Activated CD8-positive, alpha-beta T cell treated with anti-CD3 and anti-CD28 coated beads, Interleukin-2, amount 10 ng/mL, durations not matched to agents 7 days and 5 days (primary cell): ENCODE measurements at regions not wholly inside any gene's neighbourhood (a gene's known extent, or its start where the extent isn't known, plus 50 kb on each side); places are given as distances from the start of the nearest gene placed in this dataset.

ENCODE experiments used
- ATAC-seq: fragments of 150-1000 bp; cut with Tn5 transposase; one replicate; pipeline ENCODE4 v1.10.0; 2021; ENCODE audit warnings: moderate library complexity
- CTCF ChIA-PET: fragments of 350-600 bp; sonication (Branson Sonifier 250); formaldehyde crosslinking; loops from one replicate; lab custom pipeline; 2021; ENCODE audit warnings: antibody characterized with exemption; lab: Charles Lee
- POLR2A ChIA-PET: fragments of 350-600 bp; sonication (Branson Sonifier 250); formaldehyde crosslinking; loops from one replicate; lab custom pipeline; 2021; ENCODE audit warnings: antibody characterized with exemption; lab: Charles Lee
- DNase-seq: peaks from one replicate; pipeline ENCODE4 v3.0.0-alpha.2; 2020
- H3K27ac Mint-ChIP-seq: one replicate; pipeline ENCODE4 v1.8.0; 2021; ENCODE audit warnings: mild to moderate bottlenecking, mixed read lengths
- H3K27me3 Mint-ChIP-seq: one replicate; pipeline ENCODE4 v1.8.0; 2021; ENCODE audit warnings: low read depth, mixed read lengths
- H3K36me3 Mint-ChIP-seq: one replicate; pipeline ENCODE4 v1.8.0; 2021; ENCODE audit warnings: low read depth, mixed read lengths
- H3K4me1 Mint-ChIP-seq: one replicate; pipeline ENCODE4 v1.8.0; 2021; ENCODE audit warnings: low read depth, mixed read lengths
- H3K4me3 Mint-ChIP-seq: one replicate; pipeline ENCODE4 v1.8.0; 2021; ENCODE audit warnings: mild to moderate bottlenecking, mixed read lengths
- H3K9me3 Mint-ChIP-seq: one replicate; pipeline ENCODE4 v1.8.0; 2022; ENCODE audit warnings: mixed read lengths; ENCODE audit not compliant: insufficient read depth

- Mint-ChIP-seq H3K9me3 (peaks cover 9% of the 10 kb centered on the region), H3K4me3 (no peak overlapping the region), H3K36me3 (peaks cover 12% of the 10 kb centered on the region), H3K4me1 (peaks cover 3% of the 10 kb centered on the region), H3K27me3 (peaks cover 3% of the 10 kb centered on the region), H3K27ac (no peak overlapping the region)
- ATAC-seq: no peak
- ChIA-PET CTCF (interaction anchor here (1.0 to 1.7 kb wide), 3 partner anchors 9 to 434 kb away, joined by 3 to 5 read pairs (median 4); no protein-coding TSS in a partner anchor), POLR2A (no interaction called here)
- DNase-seq: no peak
Observed at GRCh38 chr1:198809247-198809646, 170.4 kb downstream of the PTPRC start.

GRCh38 chr1:198811449-198811848, 172.6 kb downstream of the PTPRC start:
- peaks cover 9% of the 10 kb centered on the region for H3K36me3 Mint-ChIP-seq
- DNase-seq (no peak), ATAC-seq (no peak)
- peaks cover 3% of the 10 kb centered on the region for H3K27me3 Mint-ChIP-seq
- ChIA-PET POLR2A (no interaction called here), CTCF (no interaction called here)
- no peak overlapping the region for H3K4me3 Mint-ChIP-seq
- H3K9me3 Mint-ChIP-seq: peaks cover 21% of the 10 kb centered on the region
- no peaks in the 10 kb centered on the region for H3K4me1 Mint-ChIP-seq
- no peak overlapping the region for H3K27ac Mint-ChIP-seq

- POLR2A ChIA-PET: no interaction called here
- Mint-ChIP-seq H3K4me3 (no peak overlapping the region), H3K27ac (no peak overlapping the region), H3K27me3 (no peaks in the 10 kb centered on the region), H3K9me3 (no peaks in the 10 kb centered on the region), H3K36me3 (peaks cover 2% of the 10 kb centered on the region), H3K4me1 (no peaks in the 10 kb centered on the region)
- CTCF ChIA-PET: interaction anchor here (1.2 to 1.4 kb wide), 2 partner anchors 290 to 420 kb away, joined by 4 to 5 read pairs; no protein-coding TSS in a partner anchor
- ATAC-seq: no peak
- no peak for DNase-seq
Observed at GRCh38 chr1:198823626-198824025, 184.8 kb downstream of the PTPRC start.

- peaks cover 3% of the 10 kb centered on the region for H3K4me1 Mint-ChIP-seq
- no peaks in the 10 kb centered on the region for H3K36me3 Mint-ChIP-seq
- no peaks in the 10 kb centered on the region for H3K27me3 Mint-ChIP-seq
- ChIA-PET CTCF (interaction anchor here (0.9 to 1.1 kb wide), 2 partner anchors 43 to 288 kb away, joined by 3 read pairs; no protein-coding TSS in a partner anchor), POLR2A (no interaction called here)
- H3K27ac Mint-ChIP-seq: no peak overlapping the region
- ATAC-seq: no peak
- no peak overlapping the region for H3K4me3 Mint-ChIP-seq
- DNase-seq: no peak
- H3K9me3 Mint-ChIP-seq: no peaks in the 10 kb centered on the region
Observed at GRCh38 chr1:198825254-198825653, 186.4 kb downstream of the PTPRC start.

GRCh38 chr1:198829356-198829755, 190.5 kb downstream of the PTPRC start:
- H3K27me3 Mint-ChIP-seq: no peaks in the 10 kb centered on the region
- ATAC-seq: no peak
- no peak overlapping the region for H3K4me3 Mint-ChIP-seq
- H3K9me3 Mint-ChIP-seq: no peaks in the 10 kb centered on the region
- H3K4me1 Mint-ChIP-seq: peaks cover 15% of the 10 kb centered on the region
- no peak for DNase-seq
- no peak overlapping the region for H3K27ac Mint-ChIP-seq
- peaks cover 4% of the 10 kb centered on the region for H3K36me3 Mint-ChIP-seq
- ChIA-PET CTCF (no interaction called here), POLR2A (no interaction called here)

- ATAC-seq: no peak
- POLR2A ChIA-PET: no interaction called here
- no peak overlapping the region for H3K4me3 Mint-ChIP-seq
Observed at GRCh38 chr1:198829944-198830343, 191.1 kb downstream of the PTPRC start.

GRCh38 chr1:198830412-198830811, 191.6 kb downstream of the PTPRC start:
- CTCF ChIA-PET: no interaction called here
- ATAC-seq: no peak
- DNase-seq: no peak
- no peak overlapping the region for H3K27ac Mint-ChIP-seq
- peaks cover 15% of the 10 kb centered on the region for H3K4me1 Mint-ChIP-seq
- no peaks in the 10 kb centered on the region for H3K9me3 Mint-ChIP-seq
- no peak overlapping the region for H3K4me3 Mint-ChIP-seq
- POLR2A ChIA-PET: no interaction called here
- H3K27me3 Mint-ChIP-seq: no peaks in the 10 kb centered on the region
- H3K36me3 Mint-ChIP-seq: peaks cover 10% of the 10 kb centered on the region

More at GRCh38 chr1:198829944-198830343, 191.1 kb downstream of the PTPRC start:
- no peak for DNase-seq
- CTCF ChIA-PET: no interaction called here
- Mint-ChIP-seq H3K27ac (no peak overlapping the region), H3K36me3 (peaks cover 9% of the 10 kb centered on the region), H3K4me1 (peaks cover 15% of the 10 kb centered on the region), H3K9me3 (no peaks in the 10 kb centered on the region), H3K27me3 (no peaks in the 10 kb centered on the region)

- peaks cover 15% of the 10 kb centered on the region for H3K4me1 Mint-ChIP-seq
- CTCF ChIA-PET: interaction anchor here (0.8 kb wide), 1 partner anchor 718 kb away, joined by 3 read pairs; no protein-coding TSS in a partner anchor
Observed at GRCh38 chr1:198833706-198834503, 195.1 kb downstream of the PTPRC start.

GRCh38 chr1:198837278-198838021, 198.6 kb downstream of the PTPRC start:
- ChIA-PET CTCF (no interaction called here), POLR2A (no interaction called here)
- DNase-seq: no peak
- no peaks in the 10 kb centered on the region for H3K27me3 Mint-ChIP-seq
- ATAC-seq: no peak
- H3K9me3 Mint-ChIP-seq: no peaks in the 10 kb centered on the region
- H3K27ac Mint-ChIP-seq: no peak overlapping the region
- peaks cover 26% of the 10 kb centered on the region for H3K36me3 Mint-ChIP-seq
- no peak overlapping the region for H3K4me3 Mint-ChIP-seq
- no peaks in the 10 kb centered on the region for H3K4me1 Mint-ChIP-seq

More at GRCh38 chr1:198833706-198834503, 195.1 kb downstream of the PTPRC start:
- peaks cover 19% of the 10 kb centered on the region for H3K36me3 Mint-ChIP-seq
- no peaks in the 10 kb centered on the region for H3K27me3 Mint-ChIP-seq
- DNase-seq (no peak), ATAC-seq (no peak)
- POLR2A ChIA-PET: interaction anchor here (0.6 kb wide), 1 partner anchor 71 kb away, joined by 3 read pairs; no protein-coding TSS in a partner anchor
- H3K9me3 Mint-ChIP-seq: no peaks in the 10 kb centered on the region
- no peak overlapping the region for H3K27ac Mint-ChIP-seq
- H3K4me3 Mint-ChIP-seq: no peak overlapping the region

- no peak overlapping the region for H3K4me3 Mint-ChIP-seq
- POLR2A ChIA-PET: no interaction called here
- H3K27me3 Mint-ChIP-seq: no peaks in the 10 kb centered on the region
Observed at GRCh38 chr1:198838022-198838342, 199.1 kb downstream of the PTPRC start.

GRCh38 chr1:198841477-198841876, 202.6 kb downstream of the PTPRC start:
- no peaks in the 10 kb centered on the region for H3K27me3 Mint-ChIP-seq
- H3K4me1 Mint-ChIP-seq: no peaks in the 10 kb centered on the region
- no peak for ATAC-seq
- H3K9me3 Mint-ChIP-seq: no peaks in the 10 kb centered on the region
- H3K4me3 Mint-ChIP-seq: no peak overlapping the region
- DNase-seq: no peak
- CTCF ChIA-PET: no interaction called here
- no peak overlapping the region for H3K27ac Mint-ChIP-seq
- peaks cover 41% of the 10 kb centered on the region for H3K36me3 Mint-ChIP-seq
- POLR2A ChIA-PET: no interaction called here

More at GRCh38 chr1:198838022-198838342, 199.1 kb downstream of the PTPRC start:
- no peak for DNase-seq
- no peak for ATAC-seq
- peaks cover 29% of the 10 kb centered on the region for H3K36me3 Mint-ChIP-seq
- CTCF ChIA-PET: no interaction called here
- no peaks in the 10 kb centered on the region for H3K9me3 Mint-ChIP-seq
- no peak overlapping the region for H3K27ac Mint-ChIP-seq
- no peaks in the 10 kb centered on the region for H3K4me1 Mint-ChIP-seq

- ChIA-PET POLR2A (no interaction called here), CTCF (interaction anchor here (1.1 kb wide), 1 partner anchor 32 kb away, joined by 3 read pairs; no protein-coding TSS in a partner anchor)
- ATAC-seq (no peak), DNase-seq (no peak)
- Mint-ChIP-seq H3K4me3 (no peak overlapping the region), H3K4me1 (no peaks in the 10 kb centered on the region), H3K9me3 (no peaks in the 10 kb centered on the region), H3K27me3 (no peaks in the 10 kb centered on the region), H3K36me3 (peaks cover 48% of the 10 kb centered on the region), H3K27ac (no peak overlapping the region)
Observed at GRCh38 chr1:198842686-198843085, 203.8 kb downstream of the PTPRC start.
